HG02938 (cell line): ENCODE measurements at regions not wholly inside any gene's neighbourhood (a gene's known extent, or its start where the extent isn't known, plus 50 kb on each side); places are given as distances from the start of the nearest gene placed in this dataset.

Experiments used
- ATAC-seq: cut with Tn5 transposase; IDR thresholded peaks from one replicate; pipeline ENCODE4 v1.9.1; 2021; ENCODE audit warnings: mild to moderate bottlenecking, moderate library complexity; ENCODE audit not compliant: unreplicated experiment

DNA sequence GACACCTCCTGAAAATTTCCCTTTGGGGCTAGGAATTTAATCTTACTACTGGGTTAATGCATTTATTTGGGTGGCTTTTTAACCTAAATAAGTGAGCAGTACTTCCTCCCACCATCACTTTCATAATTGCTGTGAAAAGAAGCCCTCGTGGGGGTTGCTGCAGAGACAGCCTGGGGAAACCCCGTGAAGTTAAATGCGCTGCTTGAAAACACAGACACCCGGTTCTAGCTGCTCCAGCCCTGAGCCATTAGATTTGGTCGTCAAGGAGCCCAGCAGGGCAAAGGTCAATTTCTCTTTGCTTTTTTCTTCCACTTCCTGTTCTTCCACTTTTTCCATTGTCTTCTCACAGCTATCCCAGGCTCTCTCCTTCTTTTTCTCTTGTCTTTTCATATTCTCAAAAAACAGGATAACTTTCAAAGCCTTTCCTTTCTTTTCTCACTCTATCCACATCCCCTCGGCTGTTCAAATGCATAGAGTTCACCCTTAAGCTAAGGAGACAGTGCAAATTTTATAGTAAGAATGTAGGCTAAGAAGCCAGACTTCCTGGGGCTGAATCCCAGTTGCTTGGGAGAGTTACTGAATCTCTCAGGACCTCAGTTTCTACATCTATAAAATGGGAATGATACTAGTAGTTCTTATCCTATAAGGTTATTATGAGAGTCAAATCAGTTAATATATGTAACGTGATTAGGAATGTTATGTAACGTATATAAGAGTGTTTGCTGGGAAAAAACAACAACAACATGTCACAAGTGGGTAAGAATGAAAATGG, 91.5 kb upstream of the ZNF827 start:
- ATAC-seq: peak; percentile 90

DNA sequence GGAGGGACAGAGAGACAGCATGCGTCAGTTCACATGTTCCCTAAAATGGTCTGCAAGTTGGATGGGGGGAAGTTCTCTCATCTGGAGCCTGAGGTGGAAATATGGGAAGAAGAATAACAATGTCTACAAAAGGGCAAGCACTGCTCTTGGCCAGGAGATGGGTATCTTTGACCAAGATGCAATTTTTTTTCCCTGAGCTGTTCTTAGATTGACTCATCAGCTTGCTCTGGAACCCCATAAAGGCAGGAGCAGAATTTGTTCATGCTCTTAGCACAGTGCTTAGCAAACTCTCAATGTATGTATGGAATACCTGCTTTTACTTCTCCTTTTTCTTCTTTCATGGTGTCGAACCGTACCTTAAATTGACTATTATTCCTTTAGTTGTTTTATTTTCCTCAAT, 90.5 kb upstream of the ZNF827 start:
- no peak for ATAC-seq

DNA sequence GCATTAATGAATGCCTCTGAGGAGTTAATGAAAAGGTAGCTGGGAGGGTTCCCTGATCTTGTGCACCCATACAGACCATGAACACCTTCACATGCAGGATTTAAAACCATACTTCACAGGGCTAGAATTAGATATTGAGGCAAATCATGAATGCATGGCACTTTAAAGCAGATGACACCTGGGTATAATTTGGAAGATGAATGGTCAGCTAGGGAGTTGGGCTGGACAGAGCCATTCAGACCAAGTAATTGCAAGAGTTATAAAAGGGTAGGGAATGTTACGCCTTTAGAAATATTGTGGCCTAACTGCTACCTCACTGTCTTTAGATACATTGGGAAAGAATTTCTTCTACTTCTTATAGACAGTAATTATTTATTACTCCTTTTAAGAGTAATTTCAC, 89.1 kb upstream of the ZNF827 start:
- no peak for ATAC-seq

DNA sequence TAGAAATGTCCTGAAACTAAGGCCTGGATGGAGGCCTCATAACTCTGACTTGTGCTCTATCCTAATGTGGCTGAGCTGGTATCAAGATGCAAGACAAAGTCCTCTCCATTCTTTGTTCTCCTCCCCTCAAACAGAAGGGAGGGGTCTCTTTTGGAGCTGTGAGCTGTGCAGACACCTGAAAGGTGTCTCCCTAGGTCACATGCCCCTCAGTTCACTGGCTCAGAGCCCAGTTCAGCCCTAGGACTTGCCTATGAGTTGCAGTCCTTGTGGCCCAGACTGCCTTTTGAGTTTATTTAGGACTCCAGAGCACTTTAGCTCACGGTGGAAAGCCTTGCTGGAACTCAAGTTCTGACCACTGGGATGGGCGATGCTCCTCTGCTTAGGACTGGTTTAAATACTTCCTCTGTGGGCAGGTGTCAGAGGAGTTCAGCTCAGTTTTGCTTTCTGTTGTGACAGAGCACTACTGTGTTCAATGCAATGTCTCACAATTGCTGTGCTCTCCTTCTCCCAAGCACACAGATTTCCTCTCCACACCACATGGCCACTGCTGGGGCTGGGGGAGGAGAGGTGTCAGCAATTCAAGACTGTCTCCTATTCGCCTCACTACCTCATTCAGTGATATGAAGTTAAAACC, 84.8 kb upstream of the ZNF827 start:
- peak; percentile 94 for ATAC-seq

DNA sequence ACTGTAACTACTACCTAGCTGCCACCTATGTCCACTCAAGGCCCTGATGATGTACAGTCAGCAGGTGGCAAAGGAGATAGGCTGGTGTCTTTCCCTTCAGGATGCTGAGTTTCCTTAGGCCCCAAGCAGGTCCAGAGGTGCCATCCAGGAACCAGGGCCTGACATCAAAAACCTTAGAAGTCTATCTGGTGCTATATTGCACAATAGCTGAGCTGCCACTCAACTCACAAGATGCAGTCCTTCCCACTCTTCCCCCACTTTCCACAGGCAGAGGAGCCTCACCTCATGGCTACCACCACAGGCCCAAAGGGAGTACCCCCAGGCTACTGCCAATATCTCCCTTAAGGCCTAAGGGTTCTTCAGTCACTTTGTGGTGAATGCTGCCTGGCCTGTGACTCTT, 83.9 kb upstream of the ZNF827 start:
- ATAC-seq: no peak

DNA sequence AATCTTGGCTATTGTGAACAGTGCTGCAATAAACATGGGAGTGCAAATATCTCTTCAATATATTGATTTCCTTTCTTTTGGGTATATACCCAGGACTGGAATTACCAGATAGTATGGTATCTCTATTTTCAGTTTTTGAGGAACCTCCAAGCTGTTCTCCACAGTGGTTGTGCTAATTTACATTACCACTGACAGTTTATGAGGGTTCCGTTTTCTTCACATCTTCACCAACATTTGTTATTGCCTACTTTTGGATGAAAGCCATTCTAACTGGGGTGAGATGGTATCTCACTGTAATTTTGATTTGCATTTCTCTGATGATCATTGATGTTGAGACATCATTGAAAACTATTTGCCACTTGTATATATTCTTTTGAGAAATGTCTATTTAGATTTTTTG, 79.6 kb upstream of the ZNF827 start:
- no peak for ATAC-seq

DNA sequence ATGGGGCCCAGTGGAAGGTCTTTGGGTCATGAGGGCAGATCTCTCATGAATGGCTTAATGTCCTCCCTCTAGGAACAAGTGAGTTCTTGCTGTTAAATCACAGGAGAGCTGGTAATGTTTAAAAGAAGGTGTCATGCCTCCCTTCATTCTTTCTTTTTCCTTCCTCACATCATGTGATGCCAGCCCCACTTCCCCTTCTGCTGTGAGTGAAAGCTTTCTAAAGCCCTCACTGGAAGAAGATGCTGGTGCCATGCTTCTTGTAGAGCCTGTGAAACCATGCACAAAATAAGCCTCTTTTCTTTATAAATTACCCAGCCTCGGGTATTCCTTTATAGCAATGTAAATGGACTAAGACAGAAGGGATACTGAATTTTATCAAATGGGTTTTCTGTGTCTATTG, 66.1 kb upstream of the ZNF827 start:
- ATAC-seq: no peak

DNA sequence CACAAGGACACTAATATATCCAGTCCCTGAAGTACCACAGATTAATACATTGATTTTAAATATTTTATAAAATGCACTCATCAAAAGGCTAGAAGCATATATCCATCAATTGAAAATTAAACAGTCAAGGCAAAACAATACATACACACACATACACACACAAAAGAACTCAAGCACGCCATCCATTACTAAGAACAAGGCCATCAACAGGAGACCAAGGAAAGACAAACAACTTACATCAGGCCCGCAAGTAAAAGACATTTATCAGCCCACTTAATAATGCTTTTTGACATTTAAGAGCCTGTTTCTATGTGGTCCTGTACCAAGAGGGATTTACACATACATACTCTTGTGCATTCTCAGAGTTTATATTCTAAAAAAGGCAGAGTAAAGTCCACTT, 50.0 kb upstream of the ZNF827 start:
- ATAC-seq: no peak
